HG02642 (cell line): ENCODE measurements at regions not wholly inside any gene's neighbourhood (a gene's known extent, or its start where the extent isn't known, plus 50 kb on each side); places are given as distances from the start of the nearest gene placed in this dataset.
"Not testable (repeated sequence)": the region's sequence is repeated elsewhere in the genome, so short reads cannot be mapped to it uniquely, and the experiment has no call there.

Source experiments
- ATAC-seq: cut with Tn5 transposase; IDR thresholded peaks from one replicate; pipeline ENCODE4 v1.9.1; 2021; ENCODE audit warnings: mild to moderate bottlenecking; ENCODE audit not compliant: unreplicated experiment, poor library complexity

DNA sequence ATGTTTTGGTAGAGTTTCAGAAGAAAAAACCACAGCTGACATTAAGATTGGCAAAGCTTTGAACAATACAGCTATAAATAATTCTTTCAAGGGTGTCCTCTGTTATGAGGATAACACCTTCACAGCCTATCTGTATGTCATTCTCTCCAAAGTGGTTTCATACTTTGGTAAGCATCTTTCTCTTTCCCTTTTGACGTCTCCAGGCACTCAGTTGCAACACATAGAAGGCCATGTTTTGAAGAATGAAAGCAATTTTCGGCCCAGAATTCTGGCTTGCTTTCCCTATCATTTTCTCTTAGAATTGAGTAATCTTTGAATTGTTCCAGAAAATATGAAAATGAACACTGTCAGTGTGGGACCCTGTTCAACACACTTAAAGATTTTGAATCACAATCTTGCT is 200.0 kb upstream of the CBLB start:
- ATAC-seq: peak; percentile 88

GRCh38 chr3:106070187-106070586 is 201.4 kb upstream of the CBLB start:
- no peak for ATAC-seq

DNA sequence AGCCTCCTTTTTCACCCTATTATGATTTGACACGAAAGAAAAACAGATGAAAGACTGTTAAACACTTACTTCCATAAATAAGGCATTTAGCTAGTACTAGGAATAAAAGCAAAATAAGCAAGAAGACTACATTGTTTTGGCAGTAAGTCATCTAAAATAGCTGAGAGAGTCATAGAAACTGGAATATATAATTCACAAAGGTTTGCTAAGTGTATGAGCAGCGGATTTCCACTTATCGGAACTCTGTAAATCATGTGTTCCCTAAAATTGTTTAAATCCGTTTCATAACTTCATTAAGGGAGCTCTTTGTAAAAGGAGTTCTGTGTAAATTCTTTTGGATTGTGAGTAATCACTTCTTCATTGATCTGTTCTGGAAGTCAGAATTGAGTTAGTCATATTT is 202.5 kb upstream of the CBLB start:
- no peak for ATAC-seq

- not testable (repeated sequence) for ATAC-seq
Observed at GRCh38 chr3:106072596-106072995, 203.8 kb upstream of the CBLB start.

DNA sequence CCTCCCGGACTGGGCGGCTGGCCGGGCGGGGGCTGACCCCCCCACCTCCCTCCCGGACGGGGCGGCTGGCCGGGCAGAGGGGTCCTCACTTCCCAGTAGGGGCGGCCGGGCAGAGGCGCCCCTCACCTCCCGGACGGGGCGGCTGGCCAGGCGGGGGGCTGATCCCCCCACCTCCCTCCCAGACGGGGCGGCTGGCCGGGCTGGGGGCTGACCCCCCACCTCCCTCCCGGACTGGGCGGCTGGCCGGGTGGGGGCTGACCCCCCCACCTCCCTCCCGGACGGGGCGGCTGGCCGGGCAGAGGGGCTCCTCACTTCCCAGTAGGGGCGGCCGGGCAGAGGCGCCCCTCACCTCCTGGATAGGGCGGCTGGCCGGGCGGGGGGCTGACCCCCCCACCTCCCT is 205.0 kb upstream of the CBLB start:
- ATAC-seq: not testable (repeated sequence)

DNA sequence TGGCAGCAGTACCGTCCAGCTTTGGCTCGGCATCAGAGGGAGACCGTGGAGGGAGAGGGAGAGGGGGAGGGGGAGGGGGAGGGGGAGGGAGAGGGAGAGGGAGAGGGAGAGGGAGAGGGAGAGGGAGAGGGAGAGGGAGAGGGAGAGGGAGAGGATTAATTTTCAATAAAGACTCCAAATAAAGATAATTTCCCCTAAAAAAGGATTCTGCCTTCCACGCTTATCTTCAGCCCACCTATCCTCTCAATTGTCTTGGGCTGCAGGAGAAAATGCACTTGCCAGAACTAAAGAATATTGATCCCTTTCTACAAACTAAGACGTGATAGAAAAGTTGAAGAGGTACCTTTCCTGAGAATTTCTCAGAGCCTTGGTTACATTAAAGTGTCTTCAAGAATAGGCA is 206.9 kb upstream of the CBLB start:
- ATAC-seq: not testable (repeated sequence)

DNA sequence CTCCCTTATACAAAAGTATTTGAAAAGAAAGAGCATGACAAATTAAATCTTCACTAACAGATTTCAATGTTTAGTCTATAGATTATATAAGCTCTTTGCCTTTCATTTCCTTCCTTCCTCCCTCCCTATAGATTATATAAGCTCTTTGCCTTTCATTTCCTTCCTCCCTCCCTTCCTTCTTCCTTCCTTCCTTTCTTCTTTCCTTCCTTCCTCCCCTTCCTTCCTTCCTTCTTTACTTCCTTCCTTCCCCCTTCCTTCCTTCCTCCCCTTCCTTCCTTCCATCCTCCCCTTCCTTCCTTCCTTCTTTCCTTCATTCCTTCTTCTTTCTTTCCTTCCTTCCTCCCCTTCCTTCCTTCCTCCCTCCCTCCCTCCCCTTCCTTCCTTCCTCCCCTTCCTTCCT is 209.8 kb upstream of the CBLB start:
- ATAC-seq: no peak

- ATAC-seq: no peak
Observed at GRCh38 chr3:106082616-106083015, 213.8 kb upstream of the CBLB start.

DNA sequence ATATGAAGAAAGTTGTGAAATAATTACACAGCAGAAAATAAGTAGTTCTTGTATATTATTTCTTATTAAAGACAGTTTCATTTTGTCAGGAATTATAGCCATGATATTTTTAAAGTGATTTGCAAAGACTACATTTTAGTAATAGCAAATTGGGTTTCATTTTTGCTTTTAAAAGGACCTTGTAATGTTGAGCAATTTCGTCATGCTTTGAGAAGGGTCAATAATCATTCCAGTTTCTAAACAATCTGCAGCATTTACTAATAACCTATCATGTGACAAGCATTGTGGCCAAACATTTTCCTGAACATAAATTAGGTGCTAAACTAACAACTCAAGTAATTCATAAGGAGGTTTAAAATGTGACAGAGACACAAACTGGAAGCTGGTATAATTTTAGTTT is 214.4 kb upstream of the CBLB start:
- ATAC-seq: no peak

GRCh38 chr3:106083854-106084253 is 215.0 kb upstream of the CBLB start:
- no peak for ATAC-seq

DNA sequence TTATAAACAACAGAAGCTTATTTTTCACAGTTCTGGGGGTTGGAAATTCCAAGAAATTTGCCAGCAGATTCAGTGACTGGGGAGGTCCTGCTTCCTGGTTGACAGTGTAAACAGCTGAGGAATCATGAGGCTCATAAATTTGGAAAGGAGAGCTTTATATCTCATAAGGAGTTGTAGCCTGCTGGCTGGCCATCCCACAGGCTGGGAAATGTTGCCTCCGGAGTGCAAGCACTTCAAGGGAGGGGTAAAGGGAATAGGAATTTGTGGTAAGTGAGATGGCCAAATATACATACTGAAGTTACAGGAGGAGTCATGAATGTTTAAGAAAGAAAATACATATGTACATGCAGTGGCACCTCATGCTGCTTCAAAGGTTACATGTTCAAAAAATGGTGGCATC is 217.2 kb upstream of the CBLB start:
- ATAC-seq: no peak

DNA sequence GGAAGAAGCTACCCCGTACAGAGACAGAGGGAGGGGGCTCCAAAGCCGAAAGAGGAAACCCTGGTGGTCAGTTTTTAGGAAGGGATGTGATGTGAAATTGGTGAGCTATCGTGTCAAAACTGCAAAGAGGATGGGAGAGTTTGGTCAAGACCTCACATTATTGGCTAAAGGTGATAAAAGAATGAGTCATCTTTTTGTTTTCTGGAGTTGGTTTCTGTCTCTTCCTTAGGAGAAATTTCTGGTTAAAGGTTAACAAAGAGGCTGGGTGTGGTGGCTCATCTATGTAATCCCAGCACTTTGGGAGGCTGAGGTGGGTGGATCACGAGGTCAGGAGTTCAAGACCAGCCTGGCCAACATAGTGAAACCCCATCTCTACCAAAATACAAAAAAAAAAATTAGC is 217.8 kb upstream of the CBLB start:
- no peak for ATAC-seq

DNA sequence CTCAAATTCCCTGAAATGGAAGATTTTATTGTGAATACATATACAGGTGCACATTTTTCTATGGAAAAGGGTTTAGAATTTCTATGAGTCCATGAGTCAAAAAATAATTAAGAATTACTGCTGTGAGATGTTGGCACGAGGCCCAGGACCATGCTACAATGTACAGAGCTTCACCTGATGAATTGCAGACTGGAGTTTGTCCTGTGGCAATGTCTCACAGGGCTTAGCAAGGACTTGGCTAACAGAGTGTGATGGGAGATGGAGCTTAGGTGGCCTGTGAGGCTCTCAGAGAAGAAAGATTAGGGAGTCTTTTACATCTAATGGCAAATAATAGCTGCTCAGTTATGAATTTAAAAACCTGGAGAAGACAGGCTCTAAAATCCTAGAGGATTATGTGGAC is 219.5 kb upstream of the CBLB start:
- no peak for ATAC-seq

GRCh38 chr3:106088899-106089298 is 220.1 kb upstream of the CBLB start:
- no peak for ATAC-seq

GRCh38 chr3:106089806-106090205 is 221.0 kb upstream of the CBLB start:
- no peak for ATAC-seq

- ATAC-seq: no peak
Observed at GRCh38 chr3:106092792-106093191, 224.0 kb upstream of the CBLB start.

- no peak for ATAC-seq
Observed at GRCh38 chr3:106093616-106094015, 224.8 kb upstream of the CBLB start.

DNA sequence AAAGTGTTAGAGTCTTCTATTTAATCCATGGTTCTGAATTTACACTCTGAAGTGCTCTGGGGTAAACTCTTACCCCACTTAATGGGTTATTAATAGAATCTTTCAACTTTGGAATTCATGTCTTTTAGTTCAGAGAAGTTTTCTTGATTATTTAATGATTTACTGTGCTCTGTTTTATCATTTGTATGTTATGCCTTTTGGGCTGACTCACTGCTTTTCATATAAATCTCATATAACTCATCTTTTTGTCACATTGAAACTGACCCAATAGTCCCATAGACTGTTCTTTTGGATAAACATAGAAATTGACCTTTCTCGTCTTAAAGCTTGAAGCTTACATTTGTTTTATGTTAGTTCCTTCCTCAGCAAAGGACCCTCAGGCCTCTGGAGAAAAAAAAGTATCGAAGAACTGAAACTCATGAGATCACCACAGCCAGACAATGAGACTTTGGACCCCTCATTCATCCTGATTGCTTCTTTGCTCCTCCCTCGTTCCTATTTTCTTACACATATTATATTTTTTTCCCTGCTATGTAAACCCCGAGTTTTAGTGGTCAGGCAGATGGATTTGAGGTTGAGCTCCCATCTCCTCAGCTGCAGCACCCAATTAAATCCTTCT is 229.1 kb upstream of the CBLB start:
- ATAC-seq: no peak

- no peak for ATAC-seq
Observed at GRCh38 chr3:106103383-106103782, 234.6 kb upstream of the CBLB start.

DNA sequence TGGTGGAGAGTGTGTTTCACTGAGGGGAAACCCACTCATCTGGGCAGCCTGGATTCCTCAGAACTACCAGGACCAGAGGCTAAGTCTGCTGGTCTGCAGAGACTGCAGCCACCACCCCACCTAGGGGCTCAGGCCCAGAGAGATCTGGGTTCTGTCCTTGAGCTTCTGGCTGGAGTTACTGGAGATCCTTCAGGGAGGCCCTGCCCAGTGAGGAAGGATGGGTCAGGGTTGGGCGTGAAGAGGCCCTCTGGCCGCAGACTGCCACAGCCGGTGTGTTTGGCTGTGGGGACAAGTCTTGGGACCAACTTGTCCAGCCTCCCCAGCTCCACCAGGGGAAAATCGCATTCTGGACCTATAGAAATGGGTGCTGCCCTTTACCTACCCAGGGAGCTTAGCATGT is 235.3 kb upstream of the CBLB start:
- ATAC-seq: no peak

- no peak for ATAC-seq
Observed at GRCh38 chr3:106108925-106109324, 240.1 kb upstream of the CBLB start.

DNA sequence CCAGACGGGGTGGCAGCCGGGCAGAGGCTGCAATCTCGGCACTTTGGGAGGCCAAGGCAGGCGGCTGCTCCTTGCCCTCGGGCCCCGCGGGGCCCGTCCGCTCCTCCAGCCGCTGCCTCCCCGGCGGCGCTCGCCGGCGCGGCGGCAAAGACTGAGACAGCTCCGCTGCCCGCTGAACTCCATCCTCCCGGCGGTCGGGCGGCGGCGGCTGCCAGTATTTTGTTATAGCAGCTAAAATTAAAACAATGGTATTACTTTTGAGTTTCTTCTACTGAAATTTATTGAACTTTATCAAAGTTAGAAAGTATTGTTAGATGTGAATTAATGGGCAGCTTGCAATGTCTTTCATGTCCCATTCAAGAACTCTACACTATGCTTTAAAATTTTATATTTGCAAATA is 243.7 kb upstream of the CBLB start:
- ATAC-seq: not testable (repeated sequence)

GRCh38 chr3:106113747-106114146 is 244.9 kb upstream of the CBLB start:
- no peak for ATAC-seq
